ENCODE measurements at regions not wholly inside any gene's neighbourhood (a gene's known extent, or its start where the extent isn't known, plus 50 kb on each side); places are given as distances from the start of the nearest gene placed in this dataset.

GRCh38 chr1:29868096-29868495 is 631.8 kb downstream of the PTPRU start:
- TF ChIP-seq POLR2A (IDR thresholded peaks at IDR 0.05), result no peak
- TF ChIP-seq, protein P1, sequence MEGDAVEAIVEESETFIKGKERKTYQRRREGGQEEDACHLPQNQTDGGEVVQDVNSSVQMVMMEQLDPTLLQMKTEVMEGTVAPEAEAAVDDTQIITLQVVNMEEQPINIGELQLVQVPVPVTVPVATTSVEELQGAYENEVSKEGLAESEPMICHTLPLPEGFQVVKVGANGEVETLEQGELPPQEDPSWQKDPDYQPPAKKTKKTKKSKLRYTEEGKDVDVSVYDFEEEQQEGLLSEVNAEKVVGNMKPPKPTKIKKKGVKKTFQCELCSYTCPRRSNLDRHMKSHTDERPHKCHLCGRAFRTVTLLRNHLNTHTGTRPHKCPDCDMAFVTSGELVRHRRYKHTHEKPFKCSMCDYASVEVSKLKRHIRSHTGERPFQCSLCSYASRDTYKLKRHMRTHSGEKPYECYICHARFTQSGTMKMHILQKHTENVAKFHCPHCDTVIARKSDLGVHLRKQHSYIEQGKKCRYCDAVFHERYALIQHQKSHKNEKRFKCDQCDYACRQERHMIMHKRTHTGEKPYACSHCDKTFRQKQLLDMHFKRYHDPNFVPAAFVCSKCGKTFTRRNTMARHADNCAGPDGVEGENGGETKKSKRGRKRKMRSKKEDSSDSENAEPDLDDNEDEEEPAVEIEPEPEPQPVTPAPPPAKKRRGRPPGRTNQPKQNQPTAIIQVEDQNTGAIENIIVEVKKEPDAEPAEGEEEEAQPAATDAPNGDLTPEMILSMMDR (IDR thresholded peaks at IDR 0.05 in 4 of 5, conservative IDR thresholded peaks at IDR 0.05 in 1 of 5), result no peak

Data from gastrocnemius medialis (tissue), 4 donors.